Esophagus muscularis mucosa (tissue), 3 donors: ENCODE measurements at regions not wholly inside any gene's neighbourhood (a gene's known extent, or its start where the extent isn't known, plus 50 kb on each side); places are given as distances from the start of the nearest gene placed in this dataset.

Source experiments
- POLR2AphosphoS5 ChIP-seq, 2 donors: sonication (generic); formaldehyde crosslinking; IDR thresholded peaks; one replicate each; pipeline ENCODE4 v1.6.1; 2017; ENCODE audit warnings: antibody characterized with exemption in 2 of 2
- TF ChIP-seq, protein P1 (sequence below), 3 experiments: fragments of 200-600 bp in 2 of 3; fragments of 450-650 bp in 1 of 3; sonication (generic) in 2 of 3; IDR thresholded peaks; one replicate each; pipeline ENCODE4 v1.5.1; 2017 to 2019; ENCODE audit warnings: antibody characterized with exemption in 3 of 3, mild to moderate bottlenecking in 2 of 3, moderate library complexity in 1 of 3

DNA sequence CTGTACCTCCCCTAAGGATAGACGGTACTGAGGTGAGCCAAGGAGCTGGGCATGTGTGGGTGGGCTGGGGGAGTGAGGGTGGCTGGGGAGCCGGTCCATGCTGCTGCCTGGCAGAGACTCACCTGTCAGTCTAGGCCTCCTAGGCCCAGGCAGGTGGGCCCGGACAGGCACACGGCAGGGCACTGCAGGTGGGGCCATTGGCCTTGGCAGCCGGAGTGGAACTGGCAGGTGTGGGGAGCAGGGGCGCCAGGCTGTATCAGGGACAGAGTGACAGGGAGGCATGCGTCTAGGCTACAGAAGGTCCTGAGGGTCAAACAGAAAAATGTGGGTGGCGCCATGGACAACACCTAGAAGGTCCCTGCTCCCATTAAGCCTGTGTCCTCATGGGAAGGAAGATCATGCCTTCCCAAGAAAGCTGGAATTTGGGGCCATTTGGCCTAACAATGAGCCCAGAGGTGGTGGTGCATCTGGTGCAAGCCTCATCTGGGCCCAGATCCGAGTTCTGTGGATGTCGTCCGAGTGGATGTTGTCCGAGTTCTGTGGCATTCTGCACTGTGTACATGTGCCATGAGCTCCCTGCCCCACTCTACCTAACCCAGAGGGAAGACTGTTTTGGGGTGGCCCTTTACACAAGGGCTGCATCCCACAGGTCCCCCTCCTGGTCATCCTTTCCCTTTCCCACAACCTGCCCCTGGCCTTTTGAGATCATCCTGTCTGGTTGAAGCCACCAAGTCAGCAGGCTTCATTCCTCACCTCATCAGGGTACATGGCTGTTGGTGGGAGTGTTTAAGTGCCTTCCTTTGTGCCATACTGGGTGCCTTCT, 249.7 kb downstream of the GLI2 start:
- TF ChIP-seq, protein P1, sequence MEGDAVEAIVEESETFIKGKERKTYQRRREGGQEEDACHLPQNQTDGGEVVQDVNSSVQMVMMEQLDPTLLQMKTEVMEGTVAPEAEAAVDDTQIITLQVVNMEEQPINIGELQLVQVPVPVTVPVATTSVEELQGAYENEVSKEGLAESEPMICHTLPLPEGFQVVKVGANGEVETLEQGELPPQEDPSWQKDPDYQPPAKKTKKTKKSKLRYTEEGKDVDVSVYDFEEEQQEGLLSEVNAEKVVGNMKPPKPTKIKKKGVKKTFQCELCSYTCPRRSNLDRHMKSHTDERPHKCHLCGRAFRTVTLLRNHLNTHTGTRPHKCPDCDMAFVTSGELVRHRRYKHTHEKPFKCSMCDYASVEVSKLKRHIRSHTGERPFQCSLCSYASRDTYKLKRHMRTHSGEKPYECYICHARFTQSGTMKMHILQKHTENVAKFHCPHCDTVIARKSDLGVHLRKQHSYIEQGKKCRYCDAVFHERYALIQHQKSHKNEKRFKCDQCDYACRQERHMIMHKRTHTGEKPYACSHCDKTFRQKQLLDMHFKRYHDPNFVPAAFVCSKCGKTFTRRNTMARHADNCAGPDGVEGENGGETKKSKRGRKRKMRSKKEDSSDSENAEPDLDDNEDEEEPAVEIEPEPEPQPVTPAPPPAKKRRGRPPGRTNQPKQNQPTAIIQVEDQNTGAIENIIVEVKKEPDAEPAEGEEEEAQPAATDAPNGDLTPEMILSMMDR (IDR thresholded peaks at IDR 0.05), result no peak
- no peak for TF ChIP-seq POLR2AphosphoS5 (IDR thresholded peaks at IDR 0.05)
